HG03159 (cell line): ENCODE measurements at regions not wholly inside any gene's neighbourhood (a gene's known extent, or its start where the extent isn't known, plus 50 kb on each side); places are given as distances from the start of the nearest gene placed in this dataset.
"Not testable (repeated sequence)": the region's sequence is repeated elsewhere in the genome, so short reads cannot be mapped to it uniquely, and the experiment has no call there.

Source experiments
- ATAC-seq: cut with Tn5 transposase; IDR thresholded peaks from one replicate; pipeline ENCODE4 v1.9.1; 2021; ENCODE audit warnings: mild to moderate bottlenecking, moderate library complexity; ENCODE audit not compliant: unreplicated experiment

DNA sequence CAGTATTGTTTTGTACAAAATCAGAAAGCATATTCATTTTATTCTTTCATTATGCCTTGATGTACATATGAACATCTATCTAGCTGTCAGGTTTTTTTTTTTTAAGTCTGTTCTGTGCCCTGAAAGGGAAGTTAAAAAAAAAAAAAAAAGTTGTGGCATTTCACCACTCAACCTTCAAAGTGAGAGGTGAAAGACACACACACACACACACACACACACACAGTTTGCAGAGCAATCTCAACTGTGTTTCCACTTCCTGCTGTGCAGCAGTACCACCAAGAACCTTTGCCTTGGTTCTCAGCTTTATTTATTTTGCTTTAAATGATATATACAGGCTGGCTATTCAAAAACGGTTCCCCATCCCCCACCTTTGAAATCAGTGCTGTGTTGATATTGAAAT lies 955.6 kb downstream of the GATA3 start:
- no peak for ATAC-seq

GRCh38 chr10:9010931-9011670 lies 956.6 kb downstream of the GATA3 start:
- no peak for ATAC-seq

- no peak for ATAC-seq
Measured at GRCh38 chr10:9012312-9012711, 957.8 kb downstream of the GATA3 start.

- ATAC-seq: no peak
Measured at GRCh38 chr10:9015005-9015404, 960.5 kb downstream of the GATA3 start.

- ATAC-seq: no peak
Measured at GRCh38 chr10:9015447-9015846, 961.0 kb downstream of the GATA3 start.

DNA sequence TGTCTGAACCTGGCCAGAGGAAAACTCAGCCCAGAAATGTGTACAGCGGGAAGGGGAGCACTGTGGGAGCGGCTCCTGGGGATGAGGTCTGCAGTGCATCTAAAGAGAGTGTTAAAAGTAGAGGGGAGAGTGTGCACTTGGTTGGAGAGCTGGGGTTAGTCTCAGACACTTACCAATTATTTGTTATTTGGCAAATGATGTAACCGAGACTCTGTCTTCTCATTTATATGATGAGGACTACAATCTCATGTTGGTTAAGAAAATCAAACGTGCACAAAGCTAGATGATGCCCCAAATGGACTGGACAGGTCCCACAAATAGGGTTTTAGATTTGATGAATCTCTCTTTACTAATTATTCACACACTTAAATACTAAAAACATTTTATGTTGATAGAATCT lies 962.4 kb downstream of the GATA3 start:
- no peak for ATAC-seq

DNA sequence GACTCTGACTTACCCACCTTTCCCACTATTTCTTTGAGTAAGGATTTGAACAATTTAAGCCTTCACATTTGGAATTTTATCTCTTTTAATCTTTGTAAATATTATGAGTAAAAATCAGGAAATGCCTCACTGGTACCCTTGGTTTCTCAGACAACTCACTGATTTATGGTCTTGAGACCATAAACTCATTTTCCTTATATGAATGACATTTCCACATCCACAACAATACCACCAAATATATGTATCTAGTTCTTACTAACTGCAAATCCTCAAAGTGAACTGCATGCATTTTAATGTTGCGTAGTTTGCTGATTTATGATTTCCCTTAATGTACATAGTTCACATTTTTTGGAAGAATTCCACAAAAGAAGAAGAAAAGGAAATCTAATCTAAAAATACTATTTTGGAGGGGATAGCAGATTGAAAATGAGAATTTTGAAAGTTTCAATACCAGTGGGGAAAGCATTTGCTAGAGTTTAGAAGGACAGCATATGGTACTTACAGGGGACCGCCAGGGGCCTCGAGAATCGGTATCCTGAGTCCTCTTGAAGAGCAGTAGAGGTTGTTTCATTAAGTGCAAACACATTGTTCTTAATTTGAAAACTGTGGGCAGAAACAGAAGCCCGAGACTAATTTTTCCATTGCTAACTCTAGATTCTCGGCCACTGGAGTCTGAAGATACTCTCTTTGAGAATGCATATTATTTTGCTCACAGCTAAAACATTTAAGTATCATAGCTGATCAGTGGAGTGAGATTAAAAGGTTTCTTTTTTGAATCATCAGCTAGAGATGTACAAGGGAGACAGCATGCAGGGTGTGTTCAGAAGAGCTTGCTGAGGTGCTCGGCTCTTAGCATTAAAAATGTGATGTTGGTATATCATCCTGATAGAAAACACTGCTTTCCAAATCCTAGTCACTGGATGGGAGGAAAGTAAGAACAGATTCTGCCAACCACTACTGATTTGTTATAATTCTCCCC lies 964.0 kb downstream of the GATA3 start:
- ATAC-seq: no peak

DNA sequence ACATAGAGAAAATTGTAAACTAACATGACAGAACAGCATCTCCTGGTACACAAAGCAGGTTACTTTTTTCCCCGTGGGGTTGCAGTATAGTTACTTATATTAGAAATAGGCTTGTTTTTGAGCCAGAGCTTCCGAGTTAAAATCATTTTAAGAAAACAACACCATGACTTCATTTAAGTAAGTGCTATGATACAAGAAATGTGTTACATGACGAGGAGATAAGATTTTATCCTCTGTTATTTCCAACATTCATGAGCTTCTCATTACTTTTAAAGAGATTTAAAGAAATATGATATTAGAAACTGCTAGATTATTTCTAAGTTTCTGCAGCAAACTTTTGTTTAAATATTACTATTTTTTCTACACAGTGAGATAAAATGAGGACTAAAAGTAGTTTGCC lies 968.7 kb downstream of the GATA3 start:
- ATAC-seq: no peak

GRCh38 chr10:9024210-9024609 lies 969.7 kb downstream of the GATA3 start:
- ATAC-seq: no peak

- no peak for ATAC-seq
Measured at GRCh38 chr10:9028231-9028630, 973.7 kb downstream of the GATA3 start.

- no peak for ATAC-seq
Measured at GRCh38 chr10:9035355-9035754, 980.9 kb downstream of the GATA3 start.

DNA sequence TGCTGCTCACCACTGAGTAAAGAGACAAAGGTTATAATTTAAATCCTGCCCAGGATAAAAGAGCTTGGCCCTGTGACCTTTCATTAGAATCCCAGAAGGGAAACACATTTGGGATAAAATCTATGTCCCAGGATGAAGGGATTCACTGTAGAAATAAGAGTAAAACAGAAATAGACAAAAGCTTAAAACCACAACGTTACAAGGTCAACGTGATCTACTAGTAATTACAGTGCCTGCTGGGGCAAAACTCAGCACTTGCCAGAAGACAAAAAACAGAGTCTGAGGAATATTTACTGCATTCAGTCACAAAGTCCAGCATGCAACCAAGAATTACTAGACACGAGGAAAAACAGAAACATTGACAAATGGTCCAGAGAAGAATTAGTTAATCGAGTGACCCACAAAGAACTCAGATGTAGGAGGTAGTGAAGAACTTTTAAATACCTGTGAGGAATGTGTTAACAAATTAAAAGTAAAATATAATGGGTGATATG lies 982.3 kb downstream of the GATA3 start:
- ATAC-seq: no peak

GRCh38 chr10:9038146-9038714 lies 983.7 kb downstream of the GATA3 start:
- ATAC-seq: no peak

DNA sequence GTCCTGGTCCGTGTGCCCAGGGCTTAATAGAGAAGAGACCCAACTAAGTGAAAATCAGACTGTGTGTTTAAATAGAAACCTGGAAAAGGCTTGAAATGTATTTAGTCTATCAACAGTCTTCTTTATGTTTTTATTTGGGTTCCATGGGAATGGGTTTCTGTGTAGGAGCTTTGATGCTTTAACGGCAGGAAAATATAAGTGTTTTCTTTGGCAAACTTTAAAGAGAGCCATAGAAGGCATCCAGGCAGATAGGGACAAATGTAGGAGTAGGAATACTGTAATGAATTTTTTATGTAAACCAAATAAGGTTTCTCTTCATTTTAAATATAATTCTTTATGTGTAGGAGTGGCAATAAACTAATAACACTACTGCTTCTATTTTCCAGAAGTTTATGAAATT lies 989.0 kb downstream of the GATA3 start:
- no peak for ATAC-seq

GRCh38 chr10:9045311-9045710 lies 990.8 kb downstream of the GATA3 start:
- ATAC-seq: no peak

- ATAC-seq: no peak
Measured at GRCh38 chr10:9051328-9051974, 997.0 kb downstream of the GATA3 start.

GRCh38 chr10:9052767-9053166 lies 998.3 kb downstream of the GATA3 start:
- ATAC-seq: no peak

DNA sequence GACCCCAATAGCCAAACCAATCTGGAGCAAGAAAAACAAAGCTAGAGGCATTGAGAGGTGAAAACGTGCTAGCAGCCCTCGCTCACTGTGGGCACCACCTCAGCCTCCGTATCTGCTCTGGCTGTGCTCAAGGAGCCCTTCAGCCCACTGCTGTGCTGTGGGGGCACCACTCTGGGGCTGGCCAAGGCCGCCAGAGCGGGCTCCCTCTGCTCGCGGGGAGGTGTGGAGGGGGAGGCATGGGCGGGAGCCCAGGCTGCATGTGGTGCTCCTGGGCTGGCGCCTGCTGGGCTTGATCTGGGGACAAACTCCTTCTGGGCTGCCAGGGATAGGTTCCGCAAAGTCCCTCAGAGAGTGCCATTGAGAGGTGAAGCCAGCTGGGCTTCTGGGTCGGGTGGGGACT lies 1002.0 kb downstream of the GATA3 start:
- ATAC-seq: no peak

DNA sequence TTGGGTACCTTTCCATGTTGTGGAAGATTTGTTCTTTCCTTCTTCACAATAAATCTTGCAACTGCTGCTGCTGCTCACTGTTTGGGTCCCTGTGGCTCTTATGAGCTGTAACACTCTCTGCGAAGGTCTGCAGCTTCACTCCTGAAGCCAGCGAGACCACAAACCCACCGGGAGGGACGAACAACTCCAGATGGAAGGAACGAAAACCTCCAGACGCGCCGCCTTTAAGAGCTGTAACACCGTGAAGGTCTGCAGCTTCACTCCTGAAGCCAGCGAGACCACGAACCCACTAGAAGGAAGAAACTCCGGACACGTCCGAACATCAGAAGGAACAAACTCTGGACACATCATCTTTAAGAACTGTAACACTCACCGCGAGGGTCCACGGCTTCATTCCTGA lies 1002.8 kb downstream of the GATA3 start:
- ATAC-seq: not testable (repeated sequence)

- ATAC-seq: no peak
Measured at GRCh38 chr10:9060314-9060713, 1005.8 kb downstream of the GATA3 start.

GRCh38 chr10:9061871-9062270 lies 1007.4 kb downstream of the GATA3 start:
- ATAC-seq: no peak
